ENCODE measurements at regions not wholly inside any gene's neighbourhood (a gene's known extent, or its start where the extent isn't known, plus 50 kb on each side); places are given as distances from the start of the nearest gene placed in this dataset.

- no peaks in the 10 kb centered on the region for H3K9me3 ChIP-seq (ENCODE audit: low read length)
- no peak overlapping the region for H2AFZ ChIP-seq (ENCODE audit: low read length)
- no peaks in the 10 kb centered on the region for H4K20me1 ChIP-seq (ENCODE audit: insufficient read depth, low read length)
- no peaks in the 10 kb centered on the region for H3F3A ChIP-seq (ENCODE audit: insufficient read depth, low read length)
- no peak for TF ChIP-seq EZH2 (IDR thresholded peaks at IDR 0.05; ENCODE audit: borderline replicate concordance, low read length)
- TF ChIP-seq CTCF (IDR thresholded peaks at IDR 0.05; ENCODE audit: low read length), result no peak
- no peak overlapping the region for H3K27ac ChIP-seq (ENCODE audit: low read depth, low read length, poor library complexity, severe bottlenecking)
- H3K27me3 ChIP-seq (ENCODE audit: insufficient read depth, low read length), result no peaks in the 10 kb centered on the region
- no peaks in the 10 kb centered on the region for H3K36me3 ChIP-seq (ENCODE audit: insufficient read depth, low read length)
- no peaks in the 10 kb centered on the region for H3K9me2 ChIP-seq (ENCODE audit: low read depth, low read length)
- H3K4me3 ChIP-seq (ENCODE audit: low read depth, low read length, poor library complexity, severe bottlenecking), result no peak overlapping the region
- H3K4me1 ChIP-seq (ENCODE audit: insufficient read depth, low read length, severe bottlenecking), result no peaks in the 10 kb centered on the region
- H3K79me2 ChIP-seq (ENCODE audit: insufficient read depth, low read length), result no peaks in the 10 kb centered on the region
- no peak overlapping the region for H3K4me2 ChIP-seq (ENCODE audit: low read length)
- H3K9ac ChIP-seq (ENCODE audit: low read length), result no peak overlapping the region
These were observed 99.1 kb downstream of the PLCE1 start for GRCh38 chr10:94092848-94093247.

DNA sequence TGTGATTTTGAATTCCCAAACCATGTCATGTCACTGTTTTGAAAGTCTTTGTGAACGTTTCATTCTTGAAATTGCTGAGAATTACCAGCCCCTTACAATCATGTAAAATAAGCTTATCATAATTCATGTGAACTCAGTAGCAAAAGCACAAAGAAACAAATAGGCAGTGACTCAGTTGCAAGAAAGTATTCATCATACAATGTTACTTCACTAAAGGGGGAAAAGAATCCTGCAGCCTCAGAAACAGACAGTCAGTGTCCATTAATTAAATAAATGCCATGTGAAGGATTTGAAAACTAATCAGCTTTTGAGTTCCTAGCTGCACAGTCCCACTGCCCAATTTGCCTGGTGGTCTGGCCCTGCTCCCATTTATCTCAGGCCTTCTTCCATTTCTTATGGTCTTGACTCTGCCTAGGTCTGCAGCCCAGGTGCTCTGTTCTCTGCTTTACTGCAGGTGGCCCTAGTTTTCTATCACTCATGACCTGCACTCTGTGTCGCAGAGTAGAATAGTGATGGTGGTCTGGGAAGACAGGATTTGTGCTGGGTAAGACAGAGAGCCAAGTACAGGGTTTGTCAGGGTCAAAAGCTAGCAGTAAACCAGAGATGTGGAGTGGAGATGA, 99.7 kb downstream of the PLCE1 start:
- Histone ChIP-seq H3K4me3 (ENCODE audit: low read depth, low read length, poor library complexity, severe bottlenecking) (no peak overlapping the region), H3K4me2 (ENCODE audit: low read length) (no peak overlapping the region), H3K27ac (ENCODE audit: low read depth, low read length, poor library complexity, severe bottlenecking) (no peak overlapping the region), H3K9me2 (ENCODE audit: low read depth, low read length) (no peaks in the 10 kb centered on the region), H3K9me3 (ENCODE audit: low read length) (no peaks in the 10 kb centered on the region), H3K79me2 (ENCODE audit: insufficient read depth, low read length) (no peaks in the 10 kb centered on the region), H3K27me3 (ENCODE audit: insufficient read depth, low read length) (no peaks in the 10 kb centered on the region), H3K36me3 (ENCODE audit: insufficient read depth, low read length) (no peaks in the 10 kb centered on the region), H4K20me1 (ENCODE audit: insufficient read depth, low read length) (no peaks in the 10 kb centered on the region), H3F3A (ENCODE audit: insufficient read depth, low read length) (no peaks in the 10 kb centered on the region), H2AFZ (ENCODE audit: low read length) (no peak overlapping the region), H3K9ac (ENCODE audit: low read length) (no peak overlapping the region), H3K4me1 (ENCODE audit: insufficient read depth, low read length, severe bottlenecking) (no peaks in the 10 kb centered on the region)
- TF ChIP-seq CTCF (IDR thresholded peaks at IDR 0.05; ENCODE audit: low read length) (no peak), EZH2 (IDR thresholded peaks at IDR 0.05; ENCODE audit: borderline replicate concordance, low read length) (no peak)

DNA sequence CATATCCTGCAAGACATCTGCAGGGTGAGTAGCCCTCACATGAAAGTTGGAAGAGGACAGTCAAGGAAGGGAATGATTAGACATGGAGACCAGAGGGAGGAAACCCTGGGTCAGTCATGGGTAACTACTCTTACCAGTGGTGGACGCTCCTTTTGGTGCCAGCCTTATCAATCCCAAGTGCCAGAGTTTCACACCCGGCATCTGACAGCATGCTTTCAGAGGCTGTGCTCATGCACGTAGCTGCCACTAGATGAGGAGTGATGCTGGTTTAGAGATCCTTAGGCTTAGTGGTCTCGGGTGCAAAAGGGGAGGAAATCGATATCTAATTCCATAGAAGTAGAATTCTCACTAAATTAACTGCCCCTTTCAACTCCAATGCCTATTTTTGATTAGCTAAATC, 100.8 kb downstream of the PLCE1 start:
- H4K20me1 ChIP-seq (ENCODE audit: insufficient read depth, low read length), result no peaks in the 10 kb centered on the region
- no peaks in the 10 kb centered on the region for H3K36me3 ChIP-seq (ENCODE audit: insufficient read depth, low read length)
- no peaks in the 10 kb centered on the region for H3K27me3 ChIP-seq (ENCODE audit: insufficient read depth, low read length)
- H3K9me2 ChIP-seq (ENCODE audit: low read depth, low read length), result no peaks in the 10 kb centered on the region
- H3K27ac ChIP-seq (ENCODE audit: low read depth, low read length, poor library complexity, severe bottlenecking), result no peak overlapping the region
- H3K9ac ChIP-seq (ENCODE audit: low read length), result no peak overlapping the region
- TF ChIP-seq EZH2 (IDR thresholded peaks at IDR 0.05; ENCODE audit: borderline replicate concordance, low read length) (no peak), CTCF (IDR thresholded peaks at IDR 0.05; ENCODE audit: low read length) (no peak)
- no peaks in the 10 kb centered on the region for H3K9me3 ChIP-seq (ENCODE audit: low read length)
- no peak overlapping the region for H2AFZ ChIP-seq (ENCODE audit: low read length)
- no peaks in the 10 kb centered on the region for H3K79me2 ChIP-seq (ENCODE audit: insufficient read depth, low read length)
- no peak overlapping the region for H3K4me2 ChIP-seq (ENCODE audit: low read length)
- no peaks in the 10 kb centered on the region for H3K4me1 ChIP-seq (ENCODE audit: insufficient read depth, low read length, severe bottlenecking)
- no peaks in the 10 kb centered on the region for H3F3A ChIP-seq (ENCODE audit: insufficient read depth, low read length)
- H3K4me3 ChIP-seq (ENCODE audit: low read depth, low read length, poor library complexity, severe bottlenecking), result no peak overlapping the region

Data from OCI-LY1 (cell line).